ENCODE measurements at regions not wholly inside any gene's neighbourhood (a gene's known extent, or its start where the extent isn't known, plus 50 kb on each side); places are given as distances from the start of the nearest gene placed in this dataset.

DNA sequence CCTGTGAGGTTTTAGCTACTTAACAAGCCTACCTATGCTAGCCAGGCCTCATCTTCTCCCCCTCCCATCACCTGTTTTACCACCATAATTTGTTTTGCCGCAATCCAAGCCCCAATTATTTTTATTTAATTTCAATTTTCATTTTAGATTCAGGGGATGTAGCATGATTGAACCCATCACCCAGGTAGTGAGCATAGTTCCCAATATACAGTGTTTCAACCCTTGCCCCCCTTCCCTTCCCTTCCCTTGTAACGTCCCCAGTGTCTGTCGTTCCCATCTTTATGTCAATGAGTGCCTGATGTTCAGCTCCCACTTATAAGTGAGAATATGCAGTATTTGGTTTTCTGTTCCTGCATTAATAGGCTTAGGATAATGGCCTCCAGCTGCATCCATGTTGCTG, 885.0 kb downstream of the UQCRFS1 start:
- TF ChIP-seq YY1 (IDR thresholded peaks at IDR 0.05; ENCODE audit: insufficient read depth, insufficient read length) = no peak
- TF ChIP-seq SUZ12 (IDR thresholded peaks at IDR 0.05; ENCODE audit: extremely low read depth, insufficient read depth, insufficient read length) = no peak
- TF ChIP-seq ZNF274 (IDR thresholded peaks at IDR 0.05; ENCODE audit: low read depth, low read length) = no peak

Data from NT2/D1 (cell line).